Astrocyte (in vitro differentiated cells and primary cell): ENCODE measurements at regions not wholly inside any gene's neighbourhood (a gene's known extent, or its start where the extent isn't known, plus 50 kb on each side); places are given as distances from the start of the nearest gene placed in this dataset.

ENCODE experiments used
- DNase-seq: peaks from one replicate; pipeline ENCODE4 v3.0.0-alpha.2; 2010; ENCODE audit warnings: low read depth
- FAIRE-seq: peaks from 2 replicates; lab custom pipeline; 2011; peaks lifted over from hg19 to GRCh38; lab: Jason Lieb, UNC
- H2AFZ ChIP-seq: 2 replicates; pipeline ENCODE4 v1.6.0; 2012; ENCODE audit warnings: low read depth, low read length, inconsistent platforms
- H3K27ac ChIP-seq: 2 replicates; pipeline ENCODE4 v1.5.1; 2011; ENCODE audit warnings: low read depth, low read length, inconsistent platforms
- H3K27me3 ChIP-seq: 2 replicates; pipeline ENCODE4 v1.6.0; 2011; ENCODE audit warnings: low read length, inconsistent platforms; ENCODE audit not compliant: insufficient read depth
- H3K36me3 ChIP-seq: 2 replicates; pipeline ENCODE4 v1.5.1; 2011; ENCODE audit warnings: low read length, inconsistent platforms; ENCODE audit not compliant: insufficient read depth
- H3K4me1 ChIP-seq: 2 replicates; pipeline ENCODE4 v1.5.1; 2011; ENCODE audit warnings: low read length, inconsistent platforms; ENCODE audit not compliant: insufficient read depth
- H3K4me2 ChIP-seq: 2 replicates; pipeline ENCODE4 v1.6.0; 2012; ENCODE audit warnings: low read length, inconsistent platforms
- H3K4me3 ChIP-seq: 2 replicates; pipeline ENCODE4 v1.5.1; 2011; ENCODE audit warnings: low read depth, mild to moderate bottlenecking, low read length, inconsistent platforms; ENCODE audit not compliant: insufficient read depth
- H3K79me2 ChIP-seq: 2 replicates; pipeline ENCODE4 v1.6.0; 2012; ENCODE audit warnings: mild to moderate bottlenecking, low read length, inconsistent platforms; ENCODE audit not compliant: insufficient read depth
- H3K9ac ChIP-seq: 2 replicates; pipeline ENCODE4 v1.6.0; 2012; ENCODE audit warnings: mild to moderate bottlenecking, low read length, inconsistent platforms
- H3K9me3 ChIP-seq: 2 replicates; pipeline ENCODE4 v1.5.1; 2012; ENCODE audit warnings: low read depth, mild to moderate bottlenecking, low read length, inconsistent platforms; ENCODE audit not compliant: insufficient read depth
- H4K20me1 ChIP-seq: 2 replicates; pipeline ENCODE4 v1.6.0; 2012; ENCODE audit warnings: low read length, inconsistent platforms; ENCODE audit not compliant: insufficient read depth
- H3K27ac Mint-ChIP-seq: one replicate; pipeline ENCODE4 v1.8.0; 2021; ENCODE audit warnings: mild to moderate bottlenecking, mixed read lengths; ENCODE audit not compliant: unreplicated experiment
- H3K27me3 Mint-ChIP-seq: one replicate; pipeline ENCODE4 v1.8.0; 2021; ENCODE audit warnings: low read depth, mixed read lengths; ENCODE audit not compliant: unreplicated experiment
- H3K36me3 Mint-ChIP-seq: one replicate; pipeline ENCODE4 v1.8.0; 2021; ENCODE audit warnings: low read depth, mixed read lengths; ENCODE audit not compliant: unreplicated experiment
- H3K4me1 Mint-ChIP-seq: one replicate; pipeline ENCODE4 v1.8.0; 2021; ENCODE audit warnings: low read depth, mixed read lengths; ENCODE audit not compliant: unreplicated experiment
- H3K4me3 Mint-ChIP-seq: one replicate; pipeline ENCODE4 v1.8.0; 2021; ENCODE audit warnings: mild to moderate bottlenecking, moderate library complexity, mixed read lengths; ENCODE audit not compliant: unreplicated experiment
- H3K9me3 Mint-ChIP-seq: one replicate; pipeline ENCODE4 v1.8.0; 2021; ENCODE audit warnings: mild to moderate bottlenecking, mixed read lengths; ENCODE audit not compliant: unreplicated experiment
- CTCF ChIP-seq: IDR thresholded peaks from 2 replicates; pipeline ENCODE4 v1.5.1; 2011; ENCODE audit warnings: low read depth, mild to moderate bottlenecking, inconsistent platforms, low read length, moderate library complexity; ENCODE audit not compliant: insufficient read depth
- EZH2 ChIP-seq: IDR thresholded peaks from 2 replicates; pipeline ENCODE4 v1.6.1; 2012; ENCODE audit warnings: mild to moderate bottlenecking, low read length, inconsistent platforms; ENCODE audit not compliant: insufficient read depth

- TF ChIP-seq CTCF (no peak), EZH2 (no peak)
- H3K4me3 ChIP-seq = no peak overlapping the region
- H3K4me1 ChIP-seq = no peaks in the 10 kb centered on the region
- no peaks in the 10 kb centered on the region for H3K36me3 ChIP-seq
- H3K9ac ChIP-seq = no peak overlapping the region
- no peak for DNase-seq
- Mint-ChIP-seq H3K9me3 (peaks cover 17% of the 10 kb centered on the region), H3K4me3 (no peak overlapping the region), H3K27me3 (no peaks in the 10 kb centered on the region), H3K27ac (no peak overlapping the region), H3K4me1 (no peaks in the 10 kb centered on the region), H3K36me3 (no peaks in the 10 kb centered on the region)
- H4K20me1 ChIP-seq = no peaks in the 10 kb centered on the region
- H3K79me2 ChIP-seq = no peaks in the 10 kb centered on the region
- no peaks in the 10 kb centered on the region for H3K27me3 ChIP-seq
- FAIRE-seq = no peak
- no peak overlapping the region for H3K27ac ChIP-seq
- H3K4me2 ChIP-seq = no peak overlapping the region
- no peak overlapping the region for H2AFZ ChIP-seq
- peaks cover 2% of the 10 kb centered on the region for H3K9me3 ChIP-seq
These were observed 254.4 kb upstream of the GRAMD2B start for GRCh38 chr5:126168785-126169184.

GRCh38 chr5:126171916-126172315, 251.3 kb upstream of the GRAMD2B start:
- Histone ChIP-seq H2AFZ (no peak overlapping the region), H3K4me1 (no peaks in the 10 kb centered on the region), H3K9me3 (peaks cover 2% of the 10 kb centered on the region), H3K79me2 (no peaks in the 10 kb centered on the region), H3K4me3 (no peak overlapping the region), H3K36me3 (no peaks in the 10 kb centered on the region), H3K27me3 (no peaks in the 10 kb centered on the region), H3K9ac (no peak overlapping the region), H3K4me2 (no peak overlapping the region), H4K20me1 (no peaks in the 10 kb centered on the region), H3K27ac (no peak overlapping the region)
- FAIRE-seq (no peak), DNase-seq (no peak)
- Mint-ChIP-seq H3K4me1 (no peaks in the 10 kb centered on the region), H3K27ac (no peak overlapping the region), H3K36me3 (no peaks in the 10 kb centered on the region), H3K4me3 (no peak overlapping the region), H3K27me3 (no peaks in the 10 kb centered on the region), H3K9me3 (peaks cover 16% of the 10 kb centered on the region)
- TF ChIP-seq CTCF = no peak
- no peak for TF ChIP-seq EZH2

- Mint-ChIP-seq H3K27ac (no peak overlapping the region), H3K27me3 (no peaks in the 10 kb centered on the region), H3K4me1 (no peaks in the 10 kb centered on the region), H3K36me3 (no peaks in the 10 kb centered on the region), H3K9me3 (peaks cover 11% of the 10 kb centered on the region), H3K4me3 (no peak overlapping the region)
- FAIRE-seq (no peak), DNase-seq (no peak)
- Histone ChIP-seq H2AFZ (no peak overlapping the region), H3K4me1 (no peaks in the 10 kb centered on the region), H3K4me3 (no peak overlapping the region), H3K4me2 (no peak overlapping the region), H3K27me3 (no peaks in the 10 kb centered on the region), H3K27ac (no peak overlapping the region), H3K79me2 (no peaks in the 10 kb centered on the region), H3K36me3 (no peaks in the 10 kb centered on the region), H4K20me1 (no peaks in the 10 kb centered on the region), H3K9ac (no peak overlapping the region), H3K9me3 (peaks cover 2% of the 10 kb centered on the region)
- no peak for TF ChIP-seq EZH2
- TF ChIP-seq CTCF = no peak
These were observed 250.4 kb upstream of the GRAMD2B start for GRCh38 chr5:126172812-126173211.
